ENCODE measurements at regions not wholly inside any gene's neighbourhood (a gene's known extent, or its start where the extent isn't known, plus 50 kb on each side); places are given as distances from the start of the nearest gene placed in this dataset.

DNA sequence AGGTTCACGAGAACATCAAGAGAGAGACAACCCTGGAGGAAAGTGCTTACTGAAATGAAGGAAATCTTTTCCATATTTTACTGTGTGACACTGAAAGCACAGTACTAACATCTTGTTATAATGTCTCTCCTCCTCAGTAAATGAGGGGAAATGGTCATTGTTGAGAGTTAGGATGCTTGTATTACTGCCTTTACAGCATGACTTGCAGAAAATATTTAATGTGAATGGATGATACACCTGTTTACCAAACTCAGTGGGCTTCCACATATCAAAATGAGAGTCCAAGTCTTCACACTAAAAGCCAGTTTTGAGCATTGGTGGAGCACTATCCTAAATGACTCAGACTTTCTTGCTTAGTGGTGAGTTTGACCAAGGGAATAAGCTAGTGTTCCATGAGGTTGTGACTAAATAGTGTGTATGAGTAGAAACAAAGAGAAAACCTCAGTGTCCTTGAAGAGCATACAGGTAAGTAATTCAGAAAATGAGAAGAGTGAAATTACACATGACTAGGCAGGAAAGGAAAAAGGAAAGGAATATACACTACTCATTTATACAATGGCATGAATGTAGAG is 930.7 kb upstream of the CELF4 start:
- TF ChIP-seq POLR2A (IDR thresholded peaks at IDR 0.05) (no peak), POLR2AphosphoS5 (IDR thresholded peaks at IDR 0.05) (no peak)
- TF ChIP-seq, protein P1, sequence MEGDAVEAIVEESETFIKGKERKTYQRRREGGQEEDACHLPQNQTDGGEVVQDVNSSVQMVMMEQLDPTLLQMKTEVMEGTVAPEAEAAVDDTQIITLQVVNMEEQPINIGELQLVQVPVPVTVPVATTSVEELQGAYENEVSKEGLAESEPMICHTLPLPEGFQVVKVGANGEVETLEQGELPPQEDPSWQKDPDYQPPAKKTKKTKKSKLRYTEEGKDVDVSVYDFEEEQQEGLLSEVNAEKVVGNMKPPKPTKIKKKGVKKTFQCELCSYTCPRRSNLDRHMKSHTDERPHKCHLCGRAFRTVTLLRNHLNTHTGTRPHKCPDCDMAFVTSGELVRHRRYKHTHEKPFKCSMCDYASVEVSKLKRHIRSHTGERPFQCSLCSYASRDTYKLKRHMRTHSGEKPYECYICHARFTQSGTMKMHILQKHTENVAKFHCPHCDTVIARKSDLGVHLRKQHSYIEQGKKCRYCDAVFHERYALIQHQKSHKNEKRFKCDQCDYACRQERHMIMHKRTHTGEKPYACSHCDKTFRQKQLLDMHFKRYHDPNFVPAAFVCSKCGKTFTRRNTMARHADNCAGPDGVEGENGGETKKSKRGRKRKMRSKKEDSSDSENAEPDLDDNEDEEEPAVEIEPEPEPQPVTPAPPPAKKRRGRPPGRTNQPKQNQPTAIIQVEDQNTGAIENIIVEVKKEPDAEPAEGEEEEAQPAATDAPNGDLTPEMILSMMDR (IDR thresholded peaks at IDR 0.05 in 8 of 11, conservative IDR thresholded peaks at IDR 0.05 in 3 of 11), result no peak
